Thoracic aorta (tissue), 2 donors: ENCODE measurements at regions not wholly inside any gene's neighbourhood (a gene's known extent, or its start where the extent isn't known, plus 50 kb on each side); places are given as distances from the start of the nearest gene placed in this dataset.

ENCODE experiments used
- ATAC-seq: fragments of 150-250 bp; one replicate; pipeline ENCODE4 v1.8.0; 2017; ENCODE audit warnings: low read depth; ENCODE audit not compliant: insufficient number of reproducible peaks, low FRiP score
- DNase-seq: peaks from one replicate; pipeline ENCODE4 v3.0.0-alpha.2; 2020; ENCODE audit warnings: low spot score
- H3K27ac ChIP-seq, 2 donors: fragments of 200-600 bp; sonication (generic); 1 replicate in 1 of 2; 2 replicates in 1 of 2; pipeline ENCODE4 v1.5.1; 2016; ENCODE audit warnings: mild to moderate bottlenecking in 2 of 2, moderate library complexity in 2 of 2
- H3K27me3 ChIP-seq: fragments of 200-600 bp; sonication (generic); replicated peaks from 2 replicates; pipeline ENCODE4 v1.6.0; 2016; ENCODE audit warnings: mild to moderate bottlenecking; ENCODE audit not compliant: insufficient read depth
- H3K36me3 ChIP-seq: fragments of 200-600 bp; sonication (generic); one replicate; pipeline ENCODE4 v1.5.1; 2016
- H3K4me1 ChIP-seq, 2 donors: fragments of 200-600 bp; sonication (generic); 1 replicate in 1 of 2; 2 replicates in 1 of 2; pipeline versions ENCODE4 v1.5.1 to v1.6.0; 2016; ENCODE audit warnings: low read depth in 2 of 2, mild to moderate bottlenecking in 1 of 2; ENCODE audit not compliant: control insufficient read depth in 1 of 2
- H3K4me3 ChIP-seq: fragments of 200-600 bp; sonication (generic); 2 replicates; pipeline ENCODE4 v1.5.1; 2016; ENCODE audit warnings: mild to moderate bottlenecking
- H3K9me3 ChIP-seq: fragments of 200-600 bp; sonication (generic); 2 replicates; pipeline ENCODE4 v1.5.1; 2016
- TF ChIP-seq, protein P1 (sequence below): fragments of 200-600 bp; sonication (generic); IDR thresholded peaks from one replicate; pipeline ENCODE4 v1.5.1; 2019; ENCODE audit warnings: antibody characterized with exemption

GRCh38 chr9:110087605-110088004 is 120.4 kb downstream of the C9orf152 start:
- peaks cover 0 to 10% of the 10 kb centered on the region in 2 donors for H3K4me1 ChIP-seq
- TF ChIP-seq, protein P1, sequence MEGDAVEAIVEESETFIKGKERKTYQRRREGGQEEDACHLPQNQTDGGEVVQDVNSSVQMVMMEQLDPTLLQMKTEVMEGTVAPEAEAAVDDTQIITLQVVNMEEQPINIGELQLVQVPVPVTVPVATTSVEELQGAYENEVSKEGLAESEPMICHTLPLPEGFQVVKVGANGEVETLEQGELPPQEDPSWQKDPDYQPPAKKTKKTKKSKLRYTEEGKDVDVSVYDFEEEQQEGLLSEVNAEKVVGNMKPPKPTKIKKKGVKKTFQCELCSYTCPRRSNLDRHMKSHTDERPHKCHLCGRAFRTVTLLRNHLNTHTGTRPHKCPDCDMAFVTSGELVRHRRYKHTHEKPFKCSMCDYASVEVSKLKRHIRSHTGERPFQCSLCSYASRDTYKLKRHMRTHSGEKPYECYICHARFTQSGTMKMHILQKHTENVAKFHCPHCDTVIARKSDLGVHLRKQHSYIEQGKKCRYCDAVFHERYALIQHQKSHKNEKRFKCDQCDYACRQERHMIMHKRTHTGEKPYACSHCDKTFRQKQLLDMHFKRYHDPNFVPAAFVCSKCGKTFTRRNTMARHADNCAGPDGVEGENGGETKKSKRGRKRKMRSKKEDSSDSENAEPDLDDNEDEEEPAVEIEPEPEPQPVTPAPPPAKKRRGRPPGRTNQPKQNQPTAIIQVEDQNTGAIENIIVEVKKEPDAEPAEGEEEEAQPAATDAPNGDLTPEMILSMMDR: no peak
- no peak for ATAC-seq

DNA sequence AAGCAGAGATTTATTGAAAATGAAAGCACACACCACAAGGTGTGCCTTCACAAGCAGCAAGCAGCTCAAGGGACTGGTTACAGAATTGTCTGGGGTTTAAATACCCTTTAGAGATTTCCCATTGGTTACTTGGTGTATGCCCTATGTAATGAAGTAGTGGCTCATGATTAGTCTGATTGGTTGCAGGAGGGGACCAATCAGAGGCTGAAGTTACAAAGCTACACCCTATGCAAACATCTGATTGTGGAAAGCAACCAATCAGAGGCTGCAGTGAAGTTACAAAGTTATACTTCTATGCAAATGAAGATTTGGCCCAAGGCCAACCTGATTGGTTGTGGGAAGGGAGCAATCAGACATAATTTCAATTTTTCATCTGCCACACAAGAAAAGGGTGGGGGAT is 119.9 kb downstream of the C9orf152 start:
- H3K27me3 ChIP-seq: no peaks in the 10 kb centered on the region
- DNase-seq (no peak), ATAC-seq (no peak)
- H3K4me1 ChIP-seq: peaks cover 0 to 10% of the 10 kb centered on the region in 2 donors
- no peaks in the 10 kb centered on the region for H3K9me3 ChIP-seq
- TF ChIP-seq, protein P1: no peak
- H3K4me3 ChIP-seq: no peak overlapping the region
- no peak overlapping the region for H3K27ac ChIP-seq
- H3K36me3 ChIP-seq: no peaks in the 10 kb centered on the region

More at GRCh38 chr9:110087605-110088004, 120.4 kb downstream of the C9orf152 start:
- no peak overlapping the region for H3K27ac ChIP-seq
- H3K27me3 ChIP-seq: no peaks in the 10 kb centered on the region
- H3K4me3 ChIP-seq: no peak overlapping the region
- H3K36me3 ChIP-seq: no peaks in the 10 kb centered on the region
- no peaks in the 10 kb centered on the region for H3K9me3 ChIP-seq
- no peak for DNase-seq

- peaks cover 2 to 13% of the 10 kb centered on the region in 2 donors for H3K4me1 ChIP-seq
- no peak overlapping the region for H3K27ac ChIP-seq
- DNase-seq: no peak
- TF ChIP-seq, protein P1: no peak
- no peaks in the 10 kb centered on the region for H3K9me3 ChIP-seq
- no peak overlapping the region for H3K4me3 ChIP-seq
- H3K27me3 ChIP-seq: no peaks in the 10 kb centered on the region
- no peak for ATAC-seq
- no peaks in the 10 kb centered on the region for H3K36me3 ChIP-seq
Observed at GRCh38 chr9:110089681-110090370, 118.1 kb downstream of the C9orf152 start.

DNA sequence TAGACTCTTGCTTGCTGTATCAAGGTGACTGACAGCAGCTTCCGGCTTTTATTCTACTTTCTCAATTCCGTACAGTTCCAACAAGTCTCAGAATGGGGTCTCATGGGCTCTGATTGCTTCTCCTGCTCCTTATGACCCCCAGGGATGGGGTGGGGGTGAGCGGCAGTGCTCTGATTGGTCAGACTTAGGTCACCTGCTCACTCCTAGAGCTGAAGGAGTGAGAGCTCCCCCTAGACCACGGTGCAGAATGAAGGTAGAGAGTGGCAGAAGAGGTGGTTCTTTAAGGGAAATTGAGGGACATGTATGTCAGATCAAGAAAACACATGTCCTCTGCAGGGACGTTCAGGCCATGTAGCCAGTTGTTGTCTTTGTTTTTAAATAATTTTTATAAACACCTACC is 115.2 kb downstream of the C9orf152 start:
- no peak overlapping the region for H3K27ac ChIP-seq
- H3K36me3 ChIP-seq: no peaks in the 10 kb centered on the region
- H3K4me1 ChIP-seq: peaks cover 10 to 31% of the 10 kb centered on the region in 2 donors
- H3K4me3 ChIP-seq: no peak overlapping the region
- no peaks in the 10 kb centered on the region for H3K27me3 ChIP-seq
- H3K9me3 ChIP-seq: no peaks in the 10 kb centered on the region
- DNase-seq: no peak
- ATAC-seq: no peak
- TF ChIP-seq, protein P1: no peak

GRCh38 chr9:110093417-110093816 is 114.5 kb downstream of the C9orf152 start:
- TF ChIP-seq, protein P1: no peak
- Histone ChIP-seq H3K36me3 (no peaks in the 10 kb centered on the region), H3K4me1 (peaks cover 10 to 31% of the 10 kb centered on the region in 2 donors), H3K9me3 (no peaks in the 10 kb centered on the region), H3K27me3 (no peaks in the 10 kb centered on the region), H3K27ac (no peak overlapping the region), H3K4me3 (no peak overlapping the region)
- DNase-seq (no peak), ATAC-seq (no peak)
